Right forelimb (tissue), 1 donor: ENCODE measurements at regions not wholly inside any gene's neighbourhood (a gene's known extent, or its start where the extent isn't known, plus 50 kb on each side); places are given as distances from the start of the nearest gene placed in this dataset.
"Not testable (repeated sequence)": the region's sequence is repeated elsewhere in the genome, so short reads cannot be mapped to it uniquely, and the experiment has no call there.

Source experiments
- DNase-seq: peaks from one replicate; pipeline ENCODE4 v3.0.0-alpha.2; 2018

GRCh38 chr13:71300602-71301001 lies 566.4 kb downstream of the DACH1 start:
- no peak for DNase-seq

DNA sequence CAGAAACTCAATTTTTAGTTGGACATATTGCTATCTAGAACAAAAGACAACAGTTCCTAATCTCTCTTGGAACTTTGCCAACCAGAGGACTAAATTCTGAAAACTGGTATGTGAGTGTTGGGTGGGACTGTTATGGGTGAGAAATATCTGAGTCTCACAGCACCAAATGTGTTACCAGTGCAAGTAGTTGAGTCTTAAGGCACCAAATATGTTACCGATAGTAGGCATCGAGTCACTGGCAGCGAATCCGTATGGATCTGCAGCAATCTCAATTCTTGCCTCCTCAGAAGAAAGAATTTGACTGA lies 575.2 kb downstream of the DACH1 start:
- DNase-seq = no peak

DNA sequence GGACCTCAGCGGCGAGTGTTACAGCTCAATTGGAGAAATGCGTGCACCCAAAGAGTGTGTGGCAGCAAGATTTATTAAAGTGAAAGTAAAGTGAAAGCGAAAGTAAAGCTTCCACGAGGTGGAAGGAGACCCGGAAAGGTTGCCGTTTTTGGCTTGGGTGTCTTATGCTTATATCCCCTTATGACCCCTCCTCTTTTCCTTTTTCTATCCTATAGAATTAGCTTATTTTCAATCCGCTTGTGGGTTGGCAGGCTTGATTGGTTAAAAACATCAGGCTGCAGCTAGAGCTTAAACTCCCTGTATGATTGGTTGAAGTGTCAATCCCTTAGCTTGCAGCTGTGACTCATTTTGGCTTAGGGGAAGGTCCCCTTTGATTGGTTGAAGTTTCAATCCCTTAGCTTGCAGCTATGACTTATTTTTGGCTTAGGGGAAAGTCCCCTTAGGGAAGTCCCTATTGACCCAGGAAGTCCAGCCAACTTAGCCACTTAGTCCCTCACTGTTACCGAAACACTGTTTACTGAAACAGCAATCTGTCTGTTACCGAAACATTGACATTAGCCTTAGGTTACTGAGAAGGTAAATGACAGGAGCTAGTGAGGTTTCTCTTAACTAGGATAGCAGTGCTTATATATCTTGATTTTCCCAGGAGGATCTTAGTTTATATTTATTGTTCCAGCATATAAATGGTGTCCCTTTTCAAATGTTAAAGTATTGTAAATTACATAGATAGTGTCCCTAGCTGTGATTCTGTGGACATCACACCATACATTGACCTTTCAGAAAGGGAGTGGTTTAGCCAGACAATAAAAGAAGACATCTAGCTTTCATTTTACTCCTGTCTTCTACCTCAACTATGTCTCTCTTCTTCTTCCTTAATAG lies 575.8 kb downstream of the DACH1 start:
- DNase-seq = no peak

GRCh38 chr13:71289980-71290379 lies 577.0 kb downstream of the DACH1 start:
- not testable (repeated sequence) for DNase-seq

- DNase-seq = no peak
Measured at GRCh38 chr13:71285700-71286099, 581.3 kb downstream of the DACH1 start.

DNA sequence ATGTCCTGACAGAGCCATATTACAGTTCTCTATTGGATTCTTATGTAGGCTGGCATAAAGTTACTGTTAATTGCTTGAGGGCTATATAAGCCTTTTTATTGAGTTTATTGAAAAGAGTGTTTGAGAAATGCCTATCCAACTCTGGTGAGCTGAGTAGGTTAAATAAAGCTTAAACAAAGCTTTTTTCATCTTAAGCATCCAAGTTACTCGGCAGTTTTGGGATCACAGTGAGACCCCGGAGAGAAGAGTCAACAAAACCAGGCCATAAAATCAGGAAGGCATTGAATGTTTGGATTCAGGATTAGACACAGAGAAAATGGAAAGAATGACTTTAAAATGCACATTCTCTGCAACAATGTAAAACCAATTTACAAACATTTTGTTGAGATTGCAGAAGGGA lies 588.5 kb downstream of the DACH1 start:
- DNase-seq = no peak

GRCh38 chr13:71274923-71275608 lies 591.9 kb downstream of the DACH1 start:
- no peak for DNase-seq

DNA sequence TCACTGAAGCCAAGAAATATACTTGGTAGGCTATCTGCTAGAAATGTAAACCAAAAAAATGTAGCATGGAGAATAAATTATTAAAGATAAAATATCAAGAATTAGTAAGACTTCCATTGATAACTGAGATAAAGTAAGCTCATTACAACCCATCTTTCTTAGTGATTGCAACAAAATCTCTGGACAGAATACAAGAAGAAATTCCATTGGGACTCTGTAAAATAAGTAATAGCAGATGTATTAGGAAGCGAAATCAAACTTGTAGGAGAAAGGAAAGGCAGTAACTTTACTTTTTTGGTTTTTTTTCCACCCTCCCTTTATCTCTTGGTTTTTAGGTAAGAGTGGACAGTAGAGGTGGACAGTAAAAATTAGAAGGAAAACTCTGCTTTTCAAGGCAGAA lies 605.7 kb downstream of the DACH1 start:
- DNase-seq = no peak

DNA sequence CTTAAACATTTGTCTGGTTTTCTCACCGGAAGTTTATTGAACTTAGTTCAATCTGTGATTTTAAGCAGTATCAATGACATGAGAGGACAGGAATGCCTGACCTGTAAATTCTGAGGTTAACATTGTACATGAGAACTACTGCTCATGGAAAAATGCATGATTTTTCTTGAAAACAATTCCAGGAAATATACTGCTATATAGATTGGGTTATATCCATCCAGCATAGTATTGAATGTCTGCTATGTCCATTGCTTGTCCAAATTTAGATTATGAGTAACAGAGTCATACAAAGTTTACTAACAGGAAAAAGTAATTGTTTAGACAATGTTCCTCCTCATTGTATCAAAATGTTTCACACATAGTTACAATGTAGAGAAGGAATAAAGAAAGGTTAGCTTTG lies 606.8 kb downstream of the DACH1 start:
- no peak for DNase-seq

DNA sequence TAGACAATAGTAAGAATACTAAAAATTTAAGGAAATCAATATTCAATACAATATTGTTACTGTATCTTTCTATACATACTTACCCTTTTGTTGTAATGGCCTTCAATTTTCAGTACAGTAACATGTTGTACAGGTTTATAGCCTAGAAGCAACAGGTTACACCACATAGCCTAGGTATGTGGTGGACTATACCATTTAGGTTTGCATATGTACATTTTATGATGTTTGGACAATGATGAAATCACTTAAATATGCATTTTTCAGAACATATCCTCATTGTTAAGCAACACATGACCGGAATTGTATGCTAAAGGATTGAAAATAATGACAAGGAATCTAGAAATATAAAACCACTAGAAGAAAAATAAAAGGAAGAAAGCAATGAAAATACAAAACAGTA lies 611.4 kb downstream of the DACH1 start:
- DNase-seq = no peak

DNA sequence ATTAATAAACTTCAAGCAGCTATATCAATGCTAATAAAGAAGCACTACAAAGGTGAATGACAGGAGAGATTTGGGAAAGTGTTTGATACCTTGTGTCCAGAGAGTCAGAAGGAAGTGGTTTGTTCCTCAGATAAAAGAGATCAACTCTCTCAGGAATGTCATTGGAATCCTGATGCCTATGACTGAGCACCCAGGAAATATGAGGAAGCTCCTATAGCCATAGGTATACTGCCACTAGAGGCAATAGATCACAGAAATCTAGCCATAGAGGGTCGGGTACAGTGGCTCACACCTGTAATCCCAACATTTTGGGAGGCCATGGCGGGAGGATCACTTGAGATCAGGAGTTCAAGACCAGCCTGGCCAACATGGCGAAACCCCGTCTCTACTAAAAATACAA lies 612.6 kb downstream of the DACH1 start:
- no peak for DNase-seq

DNA sequence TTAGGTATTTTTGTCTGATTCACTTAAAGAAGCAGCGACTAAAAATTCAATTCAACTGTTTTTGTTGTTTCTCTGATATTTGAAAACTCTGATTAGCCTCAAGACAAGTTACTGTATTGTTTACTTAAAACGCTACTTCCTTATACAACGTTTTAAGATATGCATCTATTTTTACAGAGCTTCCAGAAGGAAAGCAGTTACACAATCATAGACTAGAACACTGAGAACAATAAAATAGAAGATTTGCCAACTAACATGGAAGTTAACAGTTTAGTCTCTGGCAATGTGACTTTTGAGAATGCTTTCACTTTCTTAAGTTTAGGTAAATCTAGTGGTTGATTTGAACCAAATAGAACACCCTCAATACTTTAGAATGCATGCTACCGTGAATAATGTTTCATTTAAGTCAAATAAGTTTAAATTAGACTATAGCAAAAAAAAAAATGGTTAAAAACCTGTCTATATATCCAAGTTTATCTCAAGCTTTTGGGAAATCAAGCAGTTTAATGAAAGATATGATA lies 614.8 kb downstream of the DACH1 start:
- DNase-seq = no peak

DNA sequence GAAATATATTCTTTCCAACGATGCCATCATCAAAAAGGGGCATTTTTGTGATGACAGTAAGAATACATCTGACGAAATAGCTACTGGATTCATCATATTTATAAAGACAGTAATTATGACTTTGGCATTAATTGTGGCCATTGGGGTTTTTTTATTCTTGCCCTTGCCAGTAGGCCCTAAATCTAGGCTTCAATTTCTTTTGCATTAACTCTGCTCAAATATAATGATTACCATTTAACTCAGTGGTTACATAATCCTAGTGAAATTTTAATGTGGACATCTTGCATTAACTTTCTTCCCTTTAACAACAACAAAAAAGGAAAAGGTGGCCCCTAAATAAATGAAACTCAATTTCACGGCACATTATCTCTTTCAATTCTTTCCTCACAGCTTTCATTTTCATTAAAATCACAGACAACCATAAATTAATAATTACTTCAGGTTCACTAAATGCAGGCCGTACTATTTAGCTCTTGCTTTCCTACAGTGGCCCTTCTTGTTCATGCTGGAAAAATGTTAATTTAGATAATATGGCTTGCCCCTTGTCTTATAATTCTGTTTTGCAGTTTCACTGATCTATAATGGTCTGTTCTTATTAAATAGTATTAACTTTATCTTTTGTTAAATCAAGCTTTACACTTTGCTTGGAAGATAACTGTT lies 615.6 kb downstream of the DACH1 start:
- DNase-seq = no peak

DNA sequence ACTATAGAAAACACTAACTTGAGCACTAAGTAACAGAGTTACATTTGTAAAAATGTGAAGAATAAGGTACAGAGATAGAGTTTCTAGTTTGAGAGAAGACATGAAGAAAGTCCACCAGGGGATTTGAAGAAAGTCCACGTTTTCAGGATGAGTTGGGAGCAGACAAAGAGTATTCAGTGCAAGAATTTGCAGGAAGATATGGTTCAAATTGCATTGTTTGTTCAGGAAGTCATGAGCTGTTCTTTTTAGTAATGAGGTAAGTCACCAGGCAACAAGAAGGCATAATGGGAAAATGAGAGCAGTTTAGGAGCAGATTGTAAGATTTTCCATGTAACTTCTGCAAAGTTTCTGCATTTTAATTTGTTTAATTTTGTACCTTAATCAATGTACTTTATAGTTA lies 618.0 kb downstream of the DACH1 start:
- no peak for DNase-seq

- DNase-seq = no peak
Measured at GRCh38 chr13:71244161-71244560, 622.8 kb downstream of the DACH1 start.

- no peak for DNase-seq
Measured at GRCh38 chr13:71242201-71242600, 624.8 kb downstream of the DACH1 start.

DNA sequence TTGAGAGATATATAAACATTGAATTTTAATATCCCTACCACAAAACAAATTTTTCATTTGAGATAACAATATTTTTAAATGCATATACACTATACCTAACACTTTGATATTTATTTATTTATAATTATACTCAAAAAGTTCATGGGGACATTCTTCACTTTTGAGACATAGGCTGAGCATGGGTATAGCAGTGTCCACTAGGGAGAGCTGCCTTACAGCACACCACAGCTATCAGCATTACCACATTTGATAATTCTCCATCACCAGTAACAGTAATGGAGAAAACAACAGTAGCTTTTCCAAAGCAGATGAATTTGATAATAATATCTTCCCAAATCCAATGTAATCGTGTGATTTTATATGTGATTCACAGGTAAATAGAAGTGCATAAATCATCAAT lies 626.1 kb downstream of the DACH1 start:
- DNase-seq = no peak

- DNase-seq = no peak
Measured at GRCh38 chr13:71237332-71237731, 629.7 kb downstream of the DACH1 start.

DNA sequence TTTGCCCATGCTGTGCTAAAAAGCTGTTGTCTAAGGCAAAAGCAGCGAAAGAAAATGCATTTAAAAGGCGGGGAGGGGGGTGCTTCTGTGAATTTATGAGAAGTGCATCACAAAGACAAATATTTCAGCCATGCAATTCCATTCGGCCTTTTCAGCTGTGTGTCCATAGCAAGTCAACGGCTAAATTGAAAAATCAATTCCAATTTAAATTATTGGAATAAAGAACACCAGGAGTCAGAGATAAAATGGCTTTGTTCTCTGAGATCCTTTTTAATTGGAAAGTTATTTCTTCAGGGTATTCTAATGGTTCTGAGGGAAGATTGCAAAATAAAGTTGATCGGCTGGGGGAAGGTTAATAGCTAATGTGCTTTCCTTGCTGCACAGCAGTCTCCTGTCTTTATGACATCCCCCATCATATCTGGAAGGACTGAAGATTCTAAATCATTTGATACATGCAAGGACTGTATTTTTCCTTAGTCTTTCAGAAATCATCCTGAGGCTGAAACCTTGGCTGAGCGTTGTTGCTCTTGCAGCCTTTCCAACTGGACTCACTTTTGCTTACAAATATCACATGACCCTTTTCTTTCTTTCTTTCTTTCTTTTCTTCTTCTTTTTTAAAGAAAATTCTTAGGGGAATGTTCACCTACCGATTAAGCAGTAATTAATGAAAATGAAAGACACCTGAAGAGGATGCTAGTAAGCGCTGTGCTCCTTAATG lies 647.1 kb downstream of the DACH1 start:
- no peak for DNase-seq

DNA sequence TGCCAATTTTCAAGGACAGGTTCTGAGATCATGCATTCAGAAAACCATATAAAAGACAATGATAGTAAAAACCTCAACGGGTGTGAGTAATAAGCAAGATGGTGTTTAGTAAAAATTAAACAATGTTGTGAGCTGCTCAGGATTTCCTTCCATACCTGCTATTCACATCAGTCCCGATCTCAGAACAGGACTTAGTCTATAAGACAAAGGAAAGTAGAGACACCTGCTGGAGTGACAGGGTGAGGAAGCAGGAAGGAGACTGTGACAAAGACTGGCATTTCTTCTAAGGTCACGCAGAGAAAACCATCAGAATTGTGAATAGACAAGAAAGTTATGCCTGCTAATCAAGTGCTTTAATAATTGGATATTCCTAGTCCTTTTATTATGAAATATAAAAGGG lies 648.0 kb downstream of the DACH1 start:
- no peak for DNase-seq

DNA sequence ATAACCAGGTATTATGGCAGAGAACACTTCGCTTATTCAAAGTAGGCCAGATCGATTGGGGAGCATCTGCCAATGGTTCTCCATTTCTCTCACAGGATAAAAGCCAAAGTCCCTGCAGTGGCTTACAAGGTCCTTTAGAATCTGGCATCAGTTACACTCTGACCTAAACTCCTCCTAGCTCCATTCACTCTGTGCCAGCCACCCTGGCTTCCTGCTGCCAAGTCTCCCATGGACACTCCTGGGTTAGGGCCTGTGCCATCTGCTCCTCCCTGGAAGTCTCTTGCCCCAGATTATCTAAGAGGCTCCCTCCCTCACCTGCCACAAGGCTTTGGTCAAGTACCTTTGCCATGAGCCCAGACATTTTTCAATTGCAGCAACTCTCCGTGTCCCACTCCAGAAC lies 649.2 kb downstream of the DACH1 start:
- no peak for DNase-seq

DNA sequence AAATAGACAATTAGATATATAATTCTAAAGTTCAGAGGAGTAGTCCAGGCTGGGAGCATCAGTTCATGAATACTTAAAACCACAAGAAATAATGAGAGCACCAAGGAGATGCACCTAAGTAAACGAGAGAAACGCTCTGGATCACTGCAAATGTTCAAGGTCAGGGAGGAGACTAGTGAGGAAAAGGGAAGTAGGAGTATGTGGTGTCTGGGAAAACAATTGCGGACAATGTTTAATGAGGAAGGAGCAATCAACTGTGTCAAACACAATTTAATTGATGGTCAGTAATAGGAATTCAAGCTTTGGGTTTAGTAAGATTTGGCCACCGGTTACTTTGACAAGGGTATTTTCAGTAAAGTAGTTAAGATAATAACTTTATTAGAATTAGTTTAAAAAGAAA lies 652.2 kb downstream of the DACH1 start:
- no peak for DNase-seq

DNA sequence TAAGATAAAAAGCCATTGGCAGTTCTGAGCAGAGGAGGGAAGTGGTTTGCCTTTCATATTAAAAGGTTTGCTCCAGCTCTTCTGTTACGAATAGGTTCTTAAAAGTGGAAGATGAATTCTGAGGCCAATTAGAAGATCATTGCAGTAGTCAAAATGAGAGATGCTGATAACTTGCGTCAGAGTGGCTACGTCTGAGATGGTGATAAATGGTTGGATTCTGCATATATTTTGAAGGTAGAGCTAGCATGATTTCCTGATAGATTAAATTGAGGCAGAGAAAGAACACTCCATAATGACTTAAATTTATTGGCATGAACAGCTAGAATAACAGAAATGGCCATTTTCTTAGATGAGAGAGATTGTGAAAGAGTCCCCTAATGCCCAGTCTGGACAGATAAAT lies 652.6 kb downstream of the DACH1 start:
- no peak for DNase-seq
